ENCODE measurements at regions not wholly inside any gene's neighbourhood (a gene's known extent, or its start where the extent isn't known, plus 50 kb on each side); places are given as distances from the start of the nearest gene placed in this dataset.

DNA sequence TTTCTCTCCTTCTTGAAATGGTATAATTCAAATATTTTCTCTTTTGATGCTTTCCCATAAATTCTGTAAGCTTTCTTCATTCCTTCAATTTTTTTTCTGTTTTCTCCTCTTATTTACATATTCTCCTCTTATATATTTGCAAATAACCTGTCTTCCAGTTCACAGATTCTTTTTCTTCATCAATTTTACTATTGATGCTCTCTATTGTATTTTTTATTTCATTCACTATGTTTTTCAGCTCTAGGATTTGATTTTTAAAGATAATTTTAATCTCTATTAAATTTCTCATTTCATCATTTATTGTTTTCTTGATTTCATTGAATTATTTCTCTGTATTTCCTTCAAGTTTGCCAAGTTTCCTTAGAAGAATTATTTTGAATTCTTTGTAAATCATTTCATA, 54.0 kb upstream of the PRPS1L1 start:
- no peak for TF ChIP-seq EZH2phosphoT487 (IDR thresholded peaks at IDR 0.05; ENCODE audit: borderline replicate concordance, low read depth, low read length)
- TF ChIP-seq, protein P1, sequence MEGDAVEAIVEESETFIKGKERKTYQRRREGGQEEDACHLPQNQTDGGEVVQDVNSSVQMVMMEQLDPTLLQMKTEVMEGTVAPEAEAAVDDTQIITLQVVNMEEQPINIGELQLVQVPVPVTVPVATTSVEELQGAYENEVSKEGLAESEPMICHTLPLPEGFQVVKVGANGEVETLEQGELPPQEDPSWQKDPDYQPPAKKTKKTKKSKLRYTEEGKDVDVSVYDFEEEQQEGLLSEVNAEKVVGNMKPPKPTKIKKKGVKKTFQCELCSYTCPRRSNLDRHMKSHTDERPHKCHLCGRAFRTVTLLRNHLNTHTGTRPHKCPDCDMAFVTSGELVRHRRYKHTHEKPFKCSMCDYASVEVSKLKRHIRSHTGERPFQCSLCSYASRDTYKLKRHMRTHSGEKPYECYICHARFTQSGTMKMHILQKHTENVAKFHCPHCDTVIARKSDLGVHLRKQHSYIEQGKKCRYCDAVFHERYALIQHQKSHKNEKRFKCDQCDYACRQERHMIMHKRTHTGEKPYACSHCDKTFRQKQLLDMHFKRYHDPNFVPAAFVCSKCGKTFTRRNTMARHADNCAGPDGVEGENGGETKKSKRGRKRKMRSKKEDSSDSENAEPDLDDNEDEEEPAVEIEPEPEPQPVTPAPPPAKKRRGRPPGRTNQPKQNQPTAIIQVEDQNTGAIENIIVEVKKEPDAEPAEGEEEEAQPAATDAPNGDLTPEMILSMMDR (conservative IDR thresholded peaks at IDR 0.05; ENCODE audit: low read length) = no peak
- Histone ChIP-seq H2AFZ (ENCODE audit: low read length) (no peak overlapping the region), H3K27ac (ENCODE audit: low read depth, low read length, poor library complexity, severe bottlenecking) (no peak overlapping the region), H3K9me2 (ENCODE audit: insufficient read depth, low read length) (no peaks in the 10 kb centered on the region), H3K4me1 (ENCODE audit: insufficient read depth, low read length, poor library complexity, severe bottlenecking) (no peaks in the 10 kb centered on the region), H3K4me3 (ENCODE audit: low read depth, low read length, poor library complexity, severe bottlenecking) (no peak overlapping the region), H3K4me2 (ENCODE audit: low read length) (no peak overlapping the region), H4K20me1 (ENCODE audit: insufficient read depth, low read length) (no peaks in the 10 kb centered on the region), H3K79me2 (ENCODE audit: insufficient read depth, low read depth, low read length) (no peaks in the 10 kb centered on the region), H3K36me3 (ENCODE audit: insufficient read depth, low read length) (no peaks in the 10 kb centered on the region), H3K9me3 (ENCODE audit: low read length) (0 out of 2 replicates have a peak, but pooled peaks cover 7% of the 10 kb centered on the region)
- ChIA-PET POLR2A (interaction anchor here (0.7 kb wide), 1 partner anchor 263 kb away, joined by 3 read pairs; no protein-coding TSS in a partner anchor), CTCF (ENCODE audit: unreplicated experiment) (no interaction called here)
- intact Hi-C loops (cut with micrococcal nuclease; ENCODE audit: unreplicated experiment) = no loop called here
- BruUV-seq (replicated peaks) = no TSS peak
- no peak for DNase-seq (ENCODE audit: low spot score)

DNA sequence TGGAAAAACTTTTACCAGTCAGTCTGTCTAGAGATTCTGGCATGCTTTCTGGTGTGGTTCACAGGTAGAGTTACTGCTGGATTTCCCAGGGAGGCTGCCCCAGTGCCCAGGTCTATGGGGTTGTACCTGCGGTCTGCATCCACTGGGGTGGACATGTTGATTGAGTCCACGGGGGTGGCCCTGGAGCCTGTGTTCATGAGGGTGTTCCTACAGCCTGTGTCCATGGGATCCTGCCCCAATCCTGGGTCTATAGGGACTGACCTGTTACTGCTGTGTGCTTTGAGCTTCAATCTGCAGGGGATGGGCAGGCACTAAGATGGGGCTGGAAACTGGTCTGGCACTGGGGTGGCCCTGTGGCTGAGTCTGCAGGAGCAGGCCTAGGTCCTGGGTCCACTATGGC, 54.5 kb upstream of the PRPS1L1 start:
- no peaks in the 10 kb centered on the region for H4K20me1 ChIP-seq (ENCODE audit: insufficient read depth, low read length)
- no peaks in the 10 kb centered on the region for H3K4me1 ChIP-seq (ENCODE audit: insufficient read depth, low read length, poor library complexity, severe bottlenecking)
- TF ChIP-seq, protein P1 (conservative IDR thresholded peaks at IDR 0.05; ENCODE audit: low read length) = no peak
- TF ChIP-seq EZH2phosphoT487 (IDR thresholded peaks at IDR 0.05; ENCODE audit: borderline replicate concordance, low read depth, low read length) = no peak
- no peaks in the 10 kb centered on the region for H3K9me2 ChIP-seq (ENCODE audit: insufficient read depth, low read length)
- H3K27ac ChIP-seq (ENCODE audit: low read depth, low read length, poor library complexity, severe bottlenecking) = no peak overlapping the region
- no peaks in the 10 kb centered on the region for H3K79me2 ChIP-seq (ENCODE audit: insufficient read depth, low read depth, low read length)
- intact Hi-C loops (cut with micrococcal nuclease; ENCODE audit: unreplicated experiment) = no loop called here
- ChIA-PET POLR2A (no interaction called here), CTCF (ENCODE audit: unreplicated experiment) (no interaction called here)
- 0 out of 2 replicates have a peak, but pooled peaks cover 7% of the 10 kb centered on the region for H3K9me3 ChIP-seq (ENCODE audit: low read length)
- H3K36me3 ChIP-seq (ENCODE audit: insufficient read depth, low read length) = no peaks in the 10 kb centered on the region
- H3K4me2 ChIP-seq (ENCODE audit: low read length) = no peak overlapping the region
- no peak for DNase-seq (ENCODE audit: low spot score)
- no TSS peak for BruUV-seq (replicated peaks)
- no peak overlapping the region for H3K4me3 ChIP-seq (ENCODE audit: low read depth, low read length, poor library complexity, severe bottlenecking)
- H2AFZ ChIP-seq (ENCODE audit: low read length) = no peak overlapping the region

DNA sequence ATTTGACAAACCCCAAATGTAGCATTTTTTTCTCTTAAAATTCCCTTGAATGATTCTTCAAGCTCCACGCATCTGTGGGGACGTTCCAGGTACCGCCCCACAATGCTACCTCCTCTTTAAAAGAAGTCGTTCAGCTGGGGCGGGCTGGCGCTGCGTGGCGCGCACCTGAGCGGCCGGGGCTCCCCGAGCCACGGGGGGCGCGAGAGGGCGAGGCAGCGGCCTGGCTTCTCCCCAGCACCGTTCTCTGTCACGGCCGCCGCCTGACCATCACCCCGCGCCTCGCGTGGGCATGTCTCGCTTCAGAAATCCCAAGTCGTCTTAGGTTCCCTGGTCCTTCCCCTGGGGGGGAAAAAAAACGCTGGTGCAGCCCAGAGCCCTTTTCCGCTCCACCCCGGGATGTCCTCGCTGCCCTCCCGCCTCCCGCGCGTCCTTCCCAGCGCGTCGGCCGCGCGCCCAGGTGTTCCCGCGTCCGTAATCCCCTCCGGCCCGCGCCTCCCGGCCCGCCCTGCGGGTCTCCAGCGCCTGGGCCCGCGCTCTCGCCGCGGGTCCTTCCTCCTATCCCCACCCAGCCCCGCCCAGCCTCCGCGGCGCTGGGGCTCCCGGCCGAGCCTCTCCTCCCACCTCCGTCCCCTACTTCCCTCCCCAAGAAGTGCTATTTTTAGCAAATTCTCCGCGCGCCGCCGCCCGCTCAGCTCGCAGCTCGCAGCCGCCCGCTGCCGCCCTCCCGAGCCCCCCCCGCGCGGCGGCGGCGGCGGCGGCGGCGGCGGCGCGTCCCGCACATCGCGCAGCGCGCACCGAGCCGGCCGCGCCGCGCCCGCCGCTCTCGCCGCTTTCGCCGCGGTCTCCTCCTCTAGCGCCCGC, 58.7 kb upstream of the PRPS1L1 start:
- H3K9me3 ChIP-seq (ENCODE audit: low read length) = 0 out of 2 replicates have a peak, but pooled peaks cover 6% of the 10 kb centered on the region
- H3K9me2 ChIP-seq (ENCODE audit: insufficient read depth, low read length) = no peaks in the 10 kb centered on the region
- POLR2A ChIA-PET = no interaction called here
- TF ChIP-seq, protein P1 (conservative IDR thresholded peaks at IDR 0.05; ENCODE audit: low read length) = no peak
- no peak for TF ChIP-seq EZH2phosphoT487 (IDR thresholded peaks at IDR 0.05; ENCODE audit: borderline replicate concordance, low read depth, low read length)
- DNase-seq (ENCODE audit: low spot score) = no peak
- H3K36me3 ChIP-seq (ENCODE audit: insufficient read depth, low read length) = no peaks in the 10 kb centered on the region
- no peaks in the 10 kb centered on the region for H4K20me1 ChIP-seq (ENCODE audit: insufficient read depth, low read length)
- H3K27ac ChIP-seq (ENCODE audit: low read depth, low read length, poor library complexity, severe bottlenecking) = no peak overlapping the region
- no peaks in the 10 kb centered on the region for H3K4me1 ChIP-seq (ENCODE audit: insufficient read depth, low read length, poor library complexity, severe bottlenecking)
- no TSS peak for BruUV-seq (replicated peaks)
- CTCF ChIA-PET (ENCODE audit: unreplicated experiment) = no interaction called here
- no peak overlapping the region for H3K4me2 ChIP-seq (ENCODE audit: low read length)
- intact Hi-C loops (cut with micrococcal nuclease; ENCODE audit: unreplicated experiment) = no loop called here
- no peak overlapping the region for H2AFZ ChIP-seq (ENCODE audit: low read length)
- H3K4me3 ChIP-seq (ENCODE audit: low read depth, low read length, poor library complexity, severe bottlenecking) = no peak overlapping the region
- no peaks in the 10 kb centered on the region for H3K79me2 ChIP-seq (ENCODE audit: insufficient read depth, low read depth, low read length)
